Mesenchymal stem cell (in vitro differentiated cells and primary cell): ENCODE measurements at regions not wholly inside any gene's neighbourhood (a gene's known extent, or its start where the extent isn't known, plus 50 kb on each side); places are given as distances from the start of the nearest gene placed in this dataset.

ENCODE experiments used
- DNase-seq: peaks from one replicate; pipeline ENCODE4 v3.0.0-alpha.2; 2013
- H2AFZ ChIP-seq: one replicate; pipeline ENCODE4 v1.6.1; 2013; ENCODE audit warnings: low read depth, mild to moderate bottlenecking, control low read depth, inconsistent platforms, low read length, moderate library complexity
- H2AK5ac ChIP-seq: 2 replicates; pipeline ENCODE4 v1.6.1; 2013; ENCODE audit warnings: low read length, moderate library complexity, mild to moderate bottlenecking, inconsistent platforms; ENCODE audit not compliant: severe bottlenecking
- H2BK120ac ChIP-seq: one replicate; pipeline ENCODE4 v1.6.1; 2013; ENCODE audit warnings: low read depth, mild to moderate bottlenecking, inconsistent platforms, low read length, moderate library complexity
- H2BK12ac ChIP-seq, 2 experiments: one replicate each; pipeline ENCODE4 v1.6.1; 2013; ENCODE audit warnings: inconsistent platforms in 2 of 2, low read length in 2 of 2, mild to moderate bottlenecking in 2 of 2, moderate library complexity in 2 of 2, control low read depth in 1 of 2
- H2BK15ac ChIP-seq: one replicate; pipeline ENCODE4 v1.6.1; 2013; ENCODE audit warnings: mild to moderate bottlenecking, low read depth, inconsistent platforms; ENCODE audit not compliant: poor library complexity, severe bottlenecking
- H2BK5ac ChIP-seq: 2 replicates; pipeline ENCODE4 v1.6.1; 2013; ENCODE audit warnings: low read depth, mild to moderate bottlenecking, low read length, control low read depth, inconsistent platforms; ENCODE audit not compliant: poor library complexity, severe bottlenecking
- H3K14ac ChIP-seq, 2 experiments: one replicate each; pipeline ENCODE4 v1.6.1; 2013; ENCODE audit warnings: inconsistent platforms in 2 of 2, low read length in 2 of 2, control low read depth in 1 of 2, mild to moderate bottlenecking in 1 of 2, moderate library complexity in 1 of 2
- H3K18ac ChIP-seq, 2 experiments: one replicate each; pipeline ENCODE4 v1.6.1; 2013; ENCODE audit warnings: inconsistent platforms in 2 of 2, low read length in 2 of 2, control low read depth in 1 of 2, low read depth in 1 of 2, mild to moderate bottlenecking in 1 of 2
- H3K23ac ChIP-seq, 2 experiments: one replicate each; pipeline ENCODE4 v1.6.1; 2013; ENCODE audit warnings: inconsistent platforms in 2 of 2, low read length in 2 of 2, mild to moderate bottlenecking in 2 of 2, moderate library complexity in 2 of 2, control low read depth in 1 of 2
- H3K27ac ChIP-seq: 2 replicates; pipeline ENCODE4 v1.5.1; 2013; ENCODE audit warnings: mild to moderate bottlenecking, moderate library complexity, low read length, control low read depth, inconsistent platforms; ENCODE audit not compliant: poor library complexity, severe bottlenecking
- H3K27me3 ChIP-seq, 2 experiments: 2 replicates each; pipeline versions ENCODE4 v1.6.1 to v1.7.0; 2013; ENCODE audit warnings: low read length in 2 of 2, mild to moderate bottlenecking in 2 of 2, moderate library complexity in 2 of 2, control low read depth in 1 of 2, inconsistent platforms in 1 of 2; ENCODE audit not compliant: control insufficient read depth in 1 of 2, insufficient read depth in 1 of 2
- H3K36me3 ChIP-seq, 2 experiments: 2 replicates each; pipeline versions ENCODE4 v1.6.1 to v1.7.0; 2013; ENCODE audit warnings: low read length in 2 of 2, control low read depth in 1 of 2, inconsistent platforms in 1 of 2, low read depth in 1 of 2, mild to moderate bottlenecking in 1 of 2; ENCODE audit not compliant: insufficient read depth in 2 of 2, control insufficient read depth in 1 of 2
- H3K4ac ChIP-seq, 2 experiments: one replicate each; pipeline ENCODE4 v1.6.1; 2013; ENCODE audit warnings: inconsistent platforms in 2 of 2, low read length in 2 of 2, mild to moderate bottlenecking in 2 of 2, moderate library complexity in 2 of 2, control low read depth in 1 of 2, low read depth in 1 of 2
- H3K4me1 ChIP-seq: 2 replicates; pipeline ENCODE4 v1.6.1; 2013; ENCODE audit warnings: low read depth, low read length, control low read depth; ENCODE audit not compliant: control insufficient read depth, insufficient read depth
- H3K4me2 ChIP-seq: 2 replicates; pipeline ENCODE4 v1.6.1; 2013; ENCODE audit warnings: low read length, mild to moderate bottlenecking, inconsistent platforms; ENCODE audit not compliant: poor library complexity, severe bottlenecking
- H3K4me3 ChIP-seq, 2 experiments: 2 replicates each; pipeline versions ENCODE4 v1.5.1 to v1.7.0; 2013; ENCODE audit warnings: low read length in 2 of 2, mild to moderate bottlenecking in 2 of 2, control low read depth in 1 of 2, low read depth in 1 of 2; ENCODE audit not compliant: insufficient read depth in 1 of 2
- H3K79me1 ChIP-seq: replicated peaks from 2 replicates; pipeline ENCODE4 v1.6.1; 2013; ENCODE audit warnings: mild to moderate bottlenecking, control low read depth, low read length, inconsistent platforms; ENCODE audit not compliant: poor library complexity, severe bottlenecking
- H3K9ac ChIP-seq: 2 replicates; pipeline ENCODE4 v1.7.0; 2013; ENCODE audit warnings: mild to moderate bottlenecking, low read length, moderate library complexity
- H3K9me3 ChIP-seq: 2 replicates; pipeline ENCODE4 v1.7.0; 2013; ENCODE audit warnings: mild to moderate bottlenecking, low read length; ENCODE audit not compliant: control insufficient read depth
- H4K8ac ChIP-seq: one replicate; pipeline ENCODE4 v1.6.1; 2013; ENCODE audit warnings: inconsistent platforms, mild to moderate bottlenecking, low read length, moderate library complexity
- H4K91ac ChIP-seq: one replicate; pipeline ENCODE4 v1.6.1; 2013; ENCODE audit warnings: mild to moderate bottlenecking, low read length, inconsistent platforms
- WGBS: methylation state at CpG from one replicate; pipeline ENCODE4 v1.1.7; 2013; ENCODE audit warnings: mixed read lengths; 5-methylcytosine and 5-hydroxymethylcytosine counted together

GRCh38 chr2:52821631-52822030, 946.0 kb upstream of the CHAC2 start:
- H3K79me1 ChIP-seq = no peaks in the 10 kb centered on the region
- H3K9me3 ChIP-seq = no peaks in the 10 kb centered on the region
- H2AFZ ChIP-seq = no peak overlapping the region
- no peak overlapping the region for H3K14ac ChIP-seq
- H4K8ac ChIP-seq = no peak overlapping the region
- no peaks in the 10 kb centered on the region for H3K4me1 ChIP-seq
- no peak overlapping the region for H4K91ac ChIP-seq
- DNase-seq = peak; percentile 1
- no peak overlapping the region for H2BK120ac ChIP-seq
- no peak overlapping the region for H3K9ac ChIP-seq
- H3K23ac ChIP-seq = no peak overlapping the region
- no peak overlapping the region for H2BK5ac ChIP-seq
- H3K27ac ChIP-seq = no peak overlapping the region
- H2BK15ac ChIP-seq = no peak overlapping the region
- H2BK12ac ChIP-seq = no peak overlapping the region
- H3K27me3 ChIP-seq = no peaks in the 10 kb centered on the region
- H2AK5ac ChIP-seq = no peak overlapping the region
- no peak overlapping the region for H3K18ac ChIP-seq
- no peak overlapping the region for H3K4me2 ChIP-seq
- no peaks in the 10 kb centered on the region for H3K36me3 ChIP-seq
- H3K4ac ChIP-seq = no peak overlapping the region
- H3K4me3 ChIP-seq = no peak overlapping the region

- Histone ChIP-seq H2AFZ (no peak overlapping the region), H2AK5ac (no peak overlapping the region), H3K36me3 (no peaks in the 10 kb centered on the region), H3K27ac (no peak overlapping the region), H3K23ac (no peak overlapping the region), H3K18ac (no peak overlapping the region), H2BK12ac (no peak overlapping the region), H3K4ac (no peak overlapping the region), H3K9me3 (peaks cover 9% of the 10 kb centered on the region), H4K8ac (no peak overlapping the region), H2BK120ac (no peak overlapping the region), H4K91ac (no peak overlapping the region), H3K4me3 (no peak overlapping the region), H2BK5ac (no peak overlapping the region), H3K4me2 (no peak overlapping the region), H2BK15ac (no peak overlapping the region), H3K4me1 (no peaks in the 10 kb centered on the region), H3K79me1 (no peaks in the 10 kb centered on the region), H3K9ac (no peak overlapping the region), H3K27me3 (no peaks in the 10 kb centered on the region), H3K14ac (no peak overlapping the region)
- DNase-seq = no peak
These were observed 948.6 kb upstream of the CHAC2 start for GRCh38 chr2:52818958-52819357.

GRCh38 chr2:52810460-52810859, 957.1 kb upstream of the CHAC2 start:
- Histone ChIP-seq H4K8ac (no peak overlapping the region), H2BK15ac (no peak overlapping the region), H3K4ac (no peak overlapping the region), H3K27me3 (no peaks in the 10 kb centered on the region), H3K18ac (no peak overlapping the region), H2BK12ac (no peak overlapping the region), H3K27ac (no peak overlapping the region), H3K4me1 (no peaks in the 10 kb centered on the region), H3K9me3 (peaks cover 4% of the 10 kb centered on the region), H2AFZ (no peak overlapping the region), H3K4me3 (no peak overlapping the region), H2AK5ac (no peak overlapping the region), H4K91ac (no peak overlapping the region), H2BK120ac (no peak overlapping the region), H3K14ac (no peak overlapping the region), H3K9ac (no peak overlapping the region), H3K36me3 (no peaks in the 10 kb centered on the region), H3K23ac (no peak overlapping the region), H3K4me2 (no peak overlapping the region), H3K79me1 (no peaks in the 10 kb centered on the region), H2BK5ac (no peak overlapping the region)
- 51% methylated on average over 4 of the region's 4 CpGs for WGBS
- DNase-seq = peak; percentile 17

GRCh38 chr2:52805901-52806410, 961.6 kb upstream of the CHAC2 start:
- Histone ChIP-seq H2BK12ac (no peak overlapping the region), H3K4ac (no peak overlapping the region), H4K8ac (no peak overlapping the region), H2BK5ac (no peak overlapping the region), H3K27me3 (no peaks in the 10 kb centered on the region), H2AK5ac (no peak overlapping the region), H3K79me1 (no peaks in the 10 kb centered on the region), H3K27ac (no peak overlapping the region), H3K4me2 (no peak overlapping the region), H2BK120ac (no peak overlapping the region), H3K9me3 (peaks cover 16% of the 10 kb centered on the region), H2BK15ac (no peak overlapping the region), H3K18ac (no peak overlapping the region), H3K4me1 (no peaks in the 10 kb centered on the region), H2AFZ (no peak overlapping the region), H3K4me3 (no peak overlapping the region), H3K9ac (no peak overlapping the region), H3K14ac (no peak overlapping the region), H4K91ac (no peak overlapping the region), H3K36me3 (no peaks in the 10 kb centered on the region), H3K23ac (no peak overlapping the region)
- DNase-seq = peak; percentile 15
